Smooth muscle cell (in vitro differentiated cells): ENCODE measurements at regions not wholly inside any gene's neighbourhood (a gene's known extent, or its start where the extent isn't known, plus 50 kb on each side); places are given as distances from the start of the nearest gene placed in this dataset.
A peak's percentile ranks its signal among the peaks of the same experiment; 100 is the strongest.

ENCODE experiments used
- DNase-seq: peaks from one replicate; lab custom pipeline; 2025; ENCODE audit not compliant: unreplicated experiment; lab: John Stamatoyannopoulos, UW
- H2AFZ ChIP-seq: fragments of 200-600 bp; sonication (generic); 2 replicates; pipeline ENCODE4 v1.6.0; 2016; ENCODE audit warnings: antibody characterized with exemption, low read depth, mild to moderate bottlenecking
- H3F3A ChIP-seq: fragments of 200-600 bp; sonication (generic); 2 replicates; pipeline ENCODE4 v1.6.0; 2017; ENCODE audit warnings: antibody characterized with exemption, low read depth
- H3K27ac ChIP-seq: fragments of 200-600 bp; sonication (generic); 2 replicates; pipeline ENCODE4 v1.5.1; 2016; ENCODE audit warnings: low read depth, mild to moderate bottlenecking
- H3K27me3 ChIP-seq: fragments of 200-600 bp; sonication (generic); 2 replicates; pipeline ENCODE4 v1.6.1; 2016; ENCODE audit warnings: low read depth, mild to moderate bottlenecking
- H3K36me3 ChIP-seq: fragments of 200-600 bp; sonication (generic); 2 replicates; pipeline ENCODE4 v1.5.1; 2016; ENCODE audit warnings: low read depth
- H3K4me1 ChIP-seq: fragments of 200-600 bp; sonication (generic); 2 replicates; pipeline ENCODE4 v1.5.1; 2016; ENCODE audit warnings: low read depth
- H3K4me2 ChIP-seq: fragments of 200-600 bp; sonication (generic); 2 replicates; pipeline ENCODE4 v1.6.0; 2016; ENCODE audit warnings: mild to moderate bottlenecking
- H3K4me3 ChIP-seq: fragments of 200-600 bp; sonication (generic); 2 replicates; pipeline ENCODE4 v1.5.1; 2016; ENCODE audit warnings: mild to moderate bottlenecking
- H3K79me2 ChIP-seq: fragments of 200-600 bp; sonication (generic); 2 replicates; pipeline ENCODE4 v1.6.0; 2016; ENCODE audit warnings: low read depth, mild to moderate bottlenecking
- H3K9ac ChIP-seq: fragments of 200-600 bp; sonication (generic); 2 replicates; pipeline ENCODE4 v1.6.0; 2016; ENCODE audit warnings: low read depth
- H3K9me3 ChIP-seq: fragments of 200-600 bp; sonication (generic); replicated peaks from 2 replicates; pipeline ENCODE4 v1.5.1; 2016; ENCODE audit warnings: low read depth
- H4K20me1 ChIP-seq: fragments of 200-600 bp; sonication (generic); 2 replicates; pipeline ENCODE4 v1.6.0; 2016; ENCODE audit warnings: low read depth
- WGBS: methylation state at CpG from one replicate; pipeline ENCODE4 v1.1.7; 2016; ENCODE audit warnings: low lambda C conversion rate; 5-methylcytosine and 5-hydroxymethylcytosine counted together
- TF ChIP-seq, protein P1 (sequence below): fragments of 200-600 bp; sonication (generic); IDR thresholded peaks from 2 replicates; pipeline ENCODE4 v1.5.1; 2017; ENCODE audit warnings: borderline replicate concordance, mild to moderate bottlenecking, antibody characterized with exemption; ENCODE audit not compliant: insufficient read depth, poor library complexity, severe bottlenecking

DNA sequence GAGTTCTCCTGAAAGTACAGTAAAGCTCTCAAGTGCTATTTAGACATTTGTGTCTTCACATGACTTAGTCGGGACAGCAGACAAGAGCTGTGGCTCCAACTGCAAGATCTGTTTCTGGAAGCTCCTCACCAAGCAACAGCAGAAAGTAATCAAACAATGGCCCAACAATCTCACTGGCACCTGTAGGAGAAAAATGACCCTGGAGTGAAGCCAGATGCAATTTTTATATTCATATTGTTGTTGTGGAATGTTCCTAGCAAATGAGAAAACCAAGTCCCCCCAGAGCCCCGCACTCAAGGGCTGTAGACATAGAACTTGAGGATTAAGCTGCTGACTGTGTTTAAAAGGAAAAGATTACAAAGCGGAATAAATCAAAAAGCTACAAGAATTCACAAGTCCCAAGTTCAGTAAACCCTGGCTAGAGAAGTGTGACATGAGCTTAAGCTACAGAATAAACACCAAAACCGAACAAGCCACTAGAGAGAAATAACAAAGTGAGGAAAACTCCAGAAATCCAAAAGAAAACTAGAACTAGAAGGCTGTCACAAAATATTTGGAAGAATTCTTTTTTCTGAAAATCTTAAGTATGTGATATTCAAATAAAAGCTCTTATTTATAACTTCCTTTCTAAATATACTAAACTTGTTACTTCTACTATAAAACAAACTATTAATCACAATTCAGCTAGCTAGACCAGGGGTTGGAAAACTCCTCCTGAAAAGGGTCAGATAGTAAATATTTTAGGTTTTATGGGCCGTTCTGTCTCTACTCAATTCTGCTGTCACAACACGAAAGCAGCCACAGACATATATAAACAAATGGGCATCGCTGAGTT is 454.5 kb downstream of the SUCLA2 start:
- H3F3A ChIP-seq, result peaks cover 5% of the 10 kb centered on the region
- no peak for DNase-seq
- no peaks in the 10 kb centered on the region for H3K4me1 ChIP-seq
- no peaks in the 10 kb centered on the region for H3K79me2 ChIP-seq
- H4K20me1 ChIP-seq, result no peaks in the 10 kb centered on the region
- no peaks in the 10 kb centered on the region for H3K27me3 ChIP-seq
- H3K4me2 ChIP-seq, result peak overlapping the region; percentile 73
- TF ChIP-seq, protein P1, sequence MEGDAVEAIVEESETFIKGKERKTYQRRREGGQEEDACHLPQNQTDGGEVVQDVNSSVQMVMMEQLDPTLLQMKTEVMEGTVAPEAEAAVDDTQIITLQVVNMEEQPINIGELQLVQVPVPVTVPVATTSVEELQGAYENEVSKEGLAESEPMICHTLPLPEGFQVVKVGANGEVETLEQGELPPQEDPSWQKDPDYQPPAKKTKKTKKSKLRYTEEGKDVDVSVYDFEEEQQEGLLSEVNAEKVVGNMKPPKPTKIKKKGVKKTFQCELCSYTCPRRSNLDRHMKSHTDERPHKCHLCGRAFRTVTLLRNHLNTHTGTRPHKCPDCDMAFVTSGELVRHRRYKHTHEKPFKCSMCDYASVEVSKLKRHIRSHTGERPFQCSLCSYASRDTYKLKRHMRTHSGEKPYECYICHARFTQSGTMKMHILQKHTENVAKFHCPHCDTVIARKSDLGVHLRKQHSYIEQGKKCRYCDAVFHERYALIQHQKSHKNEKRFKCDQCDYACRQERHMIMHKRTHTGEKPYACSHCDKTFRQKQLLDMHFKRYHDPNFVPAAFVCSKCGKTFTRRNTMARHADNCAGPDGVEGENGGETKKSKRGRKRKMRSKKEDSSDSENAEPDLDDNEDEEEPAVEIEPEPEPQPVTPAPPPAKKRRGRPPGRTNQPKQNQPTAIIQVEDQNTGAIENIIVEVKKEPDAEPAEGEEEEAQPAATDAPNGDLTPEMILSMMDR, result no peak
- no peaks in the 10 kb centered on the region for H3K36me3 ChIP-seq
- H3K9me3 ChIP-seq, result no peaks in the 10 kb centered on the region
- H3K9ac ChIP-seq, result no peak overlapping the region
- 27% methylated on average over 7 of the region's 7 CpGs for WGBS
- peak overlapping the region; percentile 19 for H2AFZ ChIP-seq
- no peak overlapping the region for H3K4me3 ChIP-seq
- H3K27ac ChIP-seq, result peak overlapping the region; percentile 61

DNA sequence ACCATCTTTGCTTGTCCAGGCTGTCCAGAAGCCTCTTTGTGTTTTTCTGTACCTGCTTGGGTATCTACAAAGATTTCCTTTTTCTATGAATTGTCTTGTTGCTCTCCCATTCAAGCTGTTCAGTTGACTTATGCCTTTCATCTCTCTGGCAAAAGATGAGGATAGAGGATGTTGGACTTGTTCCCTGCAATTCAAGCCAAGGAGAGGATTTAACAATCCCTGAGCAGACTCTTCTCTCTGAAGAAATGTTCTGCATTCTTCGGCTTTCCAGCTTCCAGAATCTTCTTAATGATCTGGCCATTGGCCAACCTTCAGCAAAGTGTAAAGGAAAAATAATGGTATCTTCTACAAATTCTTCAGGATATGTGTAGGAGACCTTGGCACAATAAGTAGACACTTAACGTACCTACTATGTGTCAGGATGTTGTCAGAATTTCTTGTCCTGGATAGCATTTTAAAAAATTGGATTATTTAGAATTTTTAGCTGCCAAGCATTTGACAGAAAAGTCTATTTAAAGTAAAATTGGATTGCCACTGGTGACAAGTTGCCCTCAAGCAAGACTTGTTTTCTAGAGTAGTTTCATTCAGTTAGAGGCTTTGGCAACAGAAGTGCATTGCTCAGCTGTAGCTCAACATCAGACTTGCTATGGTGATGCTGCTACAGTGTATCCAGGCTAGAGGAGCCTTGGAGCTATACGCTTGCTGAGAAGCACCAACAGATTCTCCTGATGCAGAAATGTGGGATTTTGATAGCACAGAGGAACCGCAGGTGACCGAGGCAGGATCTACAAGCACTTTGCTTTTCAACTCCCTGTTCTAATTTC is 455.7 kb downstream of the SUCLA2 start:
- TF ChIP-seq, protein P1, result no peak
- Histone ChIP-seq H3K4me1 (no peaks in the 10 kb centered on the region), H3F3A (peaks cover 5% of the 10 kb centered on the region), H2AFZ (no peak overlapping the region), H3K79me2 (no peaks in the 10 kb centered on the region), H3K27ac (no peak overlapping the region), H3K4me3 (no peak overlapping the region), H4K20me1 (no peaks in the 10 kb centered on the region), H3K9me3 (no peaks in the 10 kb centered on the region), H3K4me2 (no peak overlapping the region), H3K27me3 (no peaks in the 10 kb centered on the region), H3K36me3 (no peaks in the 10 kb centered on the region), H3K9ac (no peak overlapping the region)
- no peak for DNase-seq
- WGBS, result 76% methylated on average over 5 of the region's 5 CpGs

DNA sequence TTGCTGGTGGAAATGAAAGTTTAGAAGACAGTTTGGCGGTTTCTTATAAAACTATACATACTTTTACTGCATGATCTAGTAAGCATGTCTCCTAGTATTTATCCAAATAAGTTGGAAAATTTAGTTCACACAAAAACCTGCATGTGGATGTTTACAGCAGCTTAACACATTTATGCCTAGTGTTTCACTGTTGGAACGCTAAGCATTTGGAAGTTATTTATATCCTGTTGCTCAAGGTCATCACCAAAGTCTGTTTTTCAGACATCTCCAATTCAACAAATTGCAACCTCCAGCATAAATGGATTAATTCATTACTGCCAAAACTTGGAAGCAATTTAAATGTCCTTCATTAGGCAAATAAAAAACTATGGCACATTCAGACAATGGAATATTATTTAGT is 461.8 kb downstream of the SUCLA2 start:
- Histone ChIP-seq H4K20me1 (no peaks in the 10 kb centered on the region), H3K27me3 (no peaks in the 10 kb centered on the region), H3K4me2 (no peak overlapping the region), H3K4me1 (no peaks in the 10 kb centered on the region), H3K79me2 (no peaks in the 10 kb centered on the region), H3K9ac (no peak overlapping the region), H2AFZ (no peak overlapping the region), H3K36me3 (no peaks in the 10 kb centered on the region), H3K4me3 (no peak overlapping the region), H3K9me3 (no peaks in the 10 kb centered on the region), H3K27ac (no peak overlapping the region), H3F3A (no peaks in the 10 kb centered on the region)
- DNase-seq, result no peak
- WGBS, result 75% methylated on average over 2 of the region's 2 CpGs
- TF ChIP-seq, protein P1, result no peak
